ENCODE measurements at regions not wholly inside any gene's neighbourhood (a gene's known extent, or its start where the extent isn't known, plus 50 kb on each side); places are given as distances from the start of the nearest gene placed in this dataset.
"Not testable (repeated sequence)": the region's sequence is repeated elsewhere in the genome, so short reads cannot be mapped to it uniquely, and the experiment has no call there.

DNA sequence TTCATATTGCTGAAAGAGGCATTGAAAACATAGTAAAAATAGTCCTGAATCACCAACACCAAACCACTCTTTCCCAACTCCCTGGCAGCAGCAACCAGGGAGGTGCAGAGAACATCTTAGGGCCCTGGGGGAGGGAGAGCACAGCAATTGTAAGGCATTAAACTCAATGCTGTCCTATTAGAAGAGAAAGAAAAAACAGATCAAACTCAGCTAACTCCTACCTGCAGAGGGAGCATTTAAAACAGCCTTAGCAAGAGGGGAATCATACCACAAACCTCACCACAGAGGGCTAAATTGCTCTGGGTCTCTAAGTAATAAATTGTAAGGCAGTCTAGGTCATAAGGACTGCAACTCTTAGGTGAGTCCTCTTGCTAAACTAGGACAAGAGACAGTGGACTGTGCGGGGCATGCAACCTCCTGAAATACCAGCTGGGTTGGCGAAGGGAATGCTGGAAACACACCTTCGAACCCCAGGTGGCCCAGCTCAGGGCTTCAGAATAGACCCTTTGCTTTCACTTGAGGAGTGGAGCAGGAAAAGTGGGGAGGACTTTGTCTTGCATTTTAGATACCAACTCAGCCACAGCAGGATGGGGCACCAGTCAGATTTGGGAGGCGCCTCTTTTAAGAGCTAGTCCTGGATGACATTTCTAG, 697.1 kb upstream of the FAT3 start:
- Histone ChIP-seq H3K4me3 (ENCODE audit: low read length) (no peak overlapping the region), H3K9ac (ENCODE audit: low read length) (no peak overlapping the region), H3K4me1 (ENCODE audit: control insufficient read depth, insufficient read depth, low read length) (no peaks in the 10 kb centered on the region), H3K36me3 (ENCODE audit: control insufficient read depth, insufficient read depth, low read length) (no peaks in the 10 kb centered on the region), H3K27me3 (ENCODE audit: control insufficient read depth, insufficient read depth, low read length) (no peaks in the 10 kb centered on the region), H3K27ac (ENCODE audit: low read depth, low read length) (no peak overlapping the region)

DNA sequence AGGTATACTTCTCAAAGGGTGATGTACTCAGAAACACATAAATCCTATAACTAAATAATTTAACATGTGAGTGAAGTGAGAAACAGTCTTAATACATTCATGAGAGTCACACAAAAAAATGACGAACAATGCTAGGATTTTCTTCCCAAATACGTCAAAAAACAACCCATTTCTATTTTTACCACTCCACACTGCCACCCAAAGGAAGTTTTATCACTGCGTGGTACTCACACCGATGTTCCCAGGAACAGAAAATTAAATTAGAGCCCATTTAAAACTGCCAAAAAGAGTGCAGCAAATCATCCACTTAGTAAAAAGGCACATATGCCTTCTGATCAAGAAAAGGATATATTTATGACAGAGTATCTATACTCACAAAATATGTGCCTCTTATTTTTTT, 710.9 kb upstream of the FAT3 start:
- no peak overlapping the region for H3K27ac ChIP-seq (ENCODE audit: low read depth, low read length)
- H3K9ac ChIP-seq (ENCODE audit: low read length), result no peak overlapping the region
- no peaks in the 10 kb centered on the region for H3K4me1 ChIP-seq (ENCODE audit: control insufficient read depth, insufficient read depth, low read length)
- H3K27me3 ChIP-seq (ENCODE audit: control insufficient read depth, insufficient read depth, low read length), result no peaks in the 10 kb centered on the region
- no peaks in the 10 kb centered on the region for H3K36me3 ChIP-seq (ENCODE audit: control insufficient read depth, insufficient read depth, low read length)
- H3K4me3 ChIP-seq (ENCODE audit: low read length), result no peak overlapping the region

DNA sequence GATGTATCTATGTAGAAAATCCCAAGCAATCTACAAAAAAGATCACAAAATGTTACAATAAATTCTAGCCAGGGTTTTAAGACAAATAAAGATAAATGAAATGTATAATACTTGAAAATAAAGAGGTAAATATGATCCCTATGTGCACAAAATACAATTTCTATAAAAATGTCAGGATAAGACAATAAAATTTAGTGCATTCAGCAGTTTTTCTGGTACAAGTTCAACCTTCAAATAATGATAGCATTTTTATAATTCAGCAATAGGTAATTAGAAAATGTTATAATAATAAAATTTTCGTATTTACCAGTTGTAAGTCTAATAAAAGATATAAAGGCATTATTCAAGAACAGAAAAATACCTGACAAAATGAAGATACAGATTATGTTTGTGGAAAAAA, 726.8 kb upstream of the FAT3 start:
- H3K27ac ChIP-seq (ENCODE audit: low read depth, low read length), result no peak overlapping the region
- H3K9ac ChIP-seq (ENCODE audit: low read length), result no peak overlapping the region
- H3K4me1 ChIP-seq (ENCODE audit: control insufficient read depth, insufficient read depth, low read length), result no peaks in the 10 kb centered on the region
- no peaks in the 10 kb centered on the region for H3K36me3 ChIP-seq (ENCODE audit: control insufficient read depth, insufficient read depth, low read length)
- H3K4me3 ChIP-seq (ENCODE audit: low read length), result no peak overlapping the region
- no peaks in the 10 kb centered on the region for H3K27me3 ChIP-seq (ENCODE audit: control insufficient read depth, insufficient read depth, low read length)

DNA sequence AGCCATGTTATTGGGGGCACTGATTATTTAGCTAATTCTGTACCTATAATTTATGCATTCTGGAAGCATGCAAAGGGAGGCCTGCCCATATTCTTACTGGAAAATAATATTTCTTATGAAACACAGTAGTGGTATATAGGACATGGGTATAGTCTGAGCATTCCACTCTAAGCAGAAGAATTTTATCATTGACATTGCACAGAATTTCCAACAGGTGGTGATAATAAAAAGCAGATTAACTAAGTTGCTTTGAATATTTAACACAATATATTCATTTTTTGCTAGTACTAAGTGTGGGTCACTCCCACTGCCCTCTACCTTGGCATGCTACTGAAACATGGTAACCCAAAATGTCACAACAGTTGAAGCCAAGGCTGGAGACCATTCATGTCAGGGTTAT, 728.8 kb upstream of the FAT3 start:
- H3K27ac ChIP-seq (ENCODE audit: low read depth, low read length), result no peak overlapping the region
- no peaks in the 10 kb centered on the region for H3K4me1 ChIP-seq (ENCODE audit: control insufficient read depth, insufficient read depth, low read length)
- no peaks in the 10 kb centered on the region for H3K36me3 ChIP-seq (ENCODE audit: control insufficient read depth, insufficient read depth, low read length)
- H3K27me3 ChIP-seq (ENCODE audit: control insufficient read depth, insufficient read depth, low read length), result no peaks in the 10 kb centered on the region
- no peak overlapping the region for H3K9ac ChIP-seq (ENCODE audit: low read length)
- no peak overlapping the region for H3K4me3 ChIP-seq (ENCODE audit: low read length)

DNA sequence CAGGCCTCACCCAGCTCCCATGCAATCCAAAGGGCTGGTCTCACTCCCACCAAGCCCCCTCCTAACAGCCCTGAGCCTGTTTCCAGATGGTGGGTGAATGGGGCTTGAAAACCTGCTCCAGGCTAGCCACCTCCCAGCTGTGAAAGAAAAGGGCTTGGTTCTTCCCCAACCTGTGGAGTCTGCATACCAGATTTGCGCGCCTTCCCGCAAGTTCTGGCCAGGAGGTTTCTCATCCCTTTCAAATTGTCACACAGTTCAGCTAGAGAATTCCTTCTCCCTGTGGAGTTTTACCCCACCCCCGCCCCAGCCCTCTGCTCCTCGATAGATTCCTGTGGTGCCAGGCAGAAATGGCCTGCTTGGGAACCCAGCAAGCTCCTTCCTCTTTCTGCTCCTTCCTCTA, 734.6 kb upstream of the FAT3 start:
- Histone ChIP-seq H3K27ac (ENCODE audit: low read depth, low read length) (no peak overlapping the region), H3K9ac (ENCODE audit: low read length) (no peak overlapping the region), H3K36me3 (ENCODE audit: control insufficient read depth, insufficient read depth, low read length) (no peaks in the 10 kb centered on the region), H3K27me3 (ENCODE audit: control insufficient read depth, insufficient read depth, low read length) (no peaks in the 10 kb centered on the region), H3K4me1 (ENCODE audit: control insufficient read depth, insufficient read depth, low read length) (no peaks in the 10 kb centered on the region), H3K4me3 (ENCODE audit: low read length) (no peak overlapping the region)

DNA sequence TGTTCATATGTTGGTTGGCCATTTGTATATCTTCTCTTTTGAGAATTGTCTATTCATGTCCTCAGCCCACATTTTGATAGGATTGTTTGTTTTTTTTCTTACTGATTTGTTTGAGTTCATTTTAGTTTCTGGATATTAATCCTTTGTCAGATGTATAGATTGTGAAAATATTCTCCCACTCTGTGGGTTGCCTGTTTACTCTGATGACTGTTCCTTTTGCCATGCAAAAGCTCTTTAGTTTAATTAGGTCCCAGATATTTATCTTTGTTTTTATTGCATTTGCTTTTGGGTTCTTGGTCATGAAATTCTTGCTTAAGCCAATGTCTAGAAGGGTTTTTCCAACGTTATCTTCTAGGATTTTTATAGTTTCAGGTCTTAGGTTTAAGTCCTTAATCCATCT, 740.7 kb upstream of the FAT3 start:
- H3K27me3 ChIP-seq (ENCODE audit: control insufficient read depth, insufficient read depth, low read length); H3K4me1 ChIP-seq (ENCODE audit: control insufficient read depth, insufficient read depth, low read length); H3K9ac ChIP-seq (ENCODE audit: low read length); H3K36me3 ChIP-seq (ENCODE audit: control insufficient read depth, insufficient read depth, low read length); H3K4me3 ChIP-seq (ENCODE audit: low read length); H3K27ac ChIP-seq (ENCODE audit: low read depth, low read length): not testable (repeated sequence)

DNA sequence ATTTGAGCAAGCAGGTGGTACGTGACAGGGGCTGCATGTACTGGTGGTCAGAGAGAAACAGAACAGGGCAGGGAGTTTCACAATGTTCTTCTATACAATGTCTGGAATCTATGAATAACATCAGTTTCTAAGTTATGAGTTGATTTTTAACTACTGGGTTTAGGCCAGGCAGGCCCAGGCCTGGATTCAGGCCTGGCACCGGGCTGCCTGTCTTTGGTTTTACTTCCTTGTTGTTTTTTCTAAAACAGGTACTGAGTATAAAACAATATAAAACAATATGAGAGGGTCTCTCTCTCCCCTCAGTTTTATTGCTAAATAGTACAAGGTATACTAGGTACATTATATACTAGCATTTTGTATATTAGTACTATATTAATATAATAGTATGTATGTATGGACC, 742.7 kb upstream of the FAT3 start:
- not testable (repeated sequence) for H3K27me3 ChIP-seq (ENCODE audit: control insufficient read depth, insufficient read depth, low read length); H3K36me3 ChIP-seq (ENCODE audit: control insufficient read depth, insufficient read depth, low read length); H3K4me3 ChIP-seq (ENCODE audit: low read length); H3K4me1 ChIP-seq (ENCODE audit: control insufficient read depth, insufficient read depth, low read length); H3K9ac ChIP-seq (ENCODE audit: low read length); H3K27ac ChIP-seq (ENCODE audit: low read depth, low read length)

DNA sequence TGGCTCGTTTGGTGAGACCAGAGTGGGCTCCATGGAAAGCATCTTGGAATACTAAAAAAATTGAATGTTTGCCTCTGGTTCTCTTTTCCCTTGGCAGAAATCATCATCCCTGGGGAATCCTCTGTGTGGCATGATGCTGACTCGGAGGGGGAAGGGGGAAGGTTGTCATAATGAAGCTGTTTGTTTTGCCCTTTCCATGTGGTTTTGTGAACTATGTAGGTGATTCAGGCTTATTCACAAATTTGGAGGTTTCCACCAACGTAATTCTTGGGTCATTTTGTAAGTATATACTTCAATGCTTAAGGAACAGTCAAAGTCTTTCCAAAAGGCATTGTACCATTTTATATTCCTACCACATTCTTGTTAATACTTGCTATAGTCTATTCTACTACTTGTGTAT, 754.0 kb upstream of the FAT3 start:
- H3K27me3 ChIP-seq (ENCODE audit: control insufficient read depth, insufficient read depth, low read length), result no peaks in the 10 kb centered on the region
- no peaks in the 10 kb centered on the region for H3K4me1 ChIP-seq (ENCODE audit: control insufficient read depth, insufficient read depth, low read length)
- H3K27ac ChIP-seq (ENCODE audit: low read depth, low read length), result no peak overlapping the region
- H3K9ac ChIP-seq (ENCODE audit: low read length), result no peak overlapping the region
- no peaks in the 10 kb centered on the region for H3K36me3 ChIP-seq (ENCODE audit: control insufficient read depth, insufficient read depth, low read length)
- no peak overlapping the region for H3K4me3 ChIP-seq (ENCODE audit: low read length)

DNA sequence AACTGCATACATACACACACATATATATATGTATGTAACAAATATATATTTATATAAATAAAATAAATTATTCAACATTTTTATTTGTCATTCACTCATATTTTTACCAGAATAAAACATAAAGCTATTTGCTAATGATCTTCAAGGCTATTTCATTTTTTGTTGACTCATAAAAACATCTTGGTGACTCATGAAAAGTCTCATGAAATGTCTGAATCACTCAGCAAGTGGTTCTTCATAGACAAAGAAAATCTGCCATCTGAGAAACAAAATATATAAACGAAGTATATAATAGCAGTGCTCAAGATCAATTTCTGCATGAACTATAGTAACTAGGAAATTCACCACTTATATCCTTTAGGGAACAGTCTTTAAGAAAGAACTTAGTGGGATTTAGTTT, 764.8 kb upstream of the FAT3 start:
- H3K36me3 ChIP-seq (ENCODE audit: control insufficient read depth, insufficient read depth, low read length), result no peaks in the 10 kb centered on the region
- H3K4me3 ChIP-seq (ENCODE audit: low read length), result no peak overlapping the region
- no peaks in the 10 kb centered on the region for H3K4me1 ChIP-seq (ENCODE audit: control insufficient read depth, insufficient read depth, low read length)
- H3K9ac ChIP-seq (ENCODE audit: low read length), result no peak overlapping the region
- H3K27ac ChIP-seq (ENCODE audit: low read depth, low read length), result no peak overlapping the region
- H3K27me3 ChIP-seq (ENCODE audit: control insufficient read depth, insufficient read depth, low read length), result no peaks in the 10 kb centered on the region

DNA sequence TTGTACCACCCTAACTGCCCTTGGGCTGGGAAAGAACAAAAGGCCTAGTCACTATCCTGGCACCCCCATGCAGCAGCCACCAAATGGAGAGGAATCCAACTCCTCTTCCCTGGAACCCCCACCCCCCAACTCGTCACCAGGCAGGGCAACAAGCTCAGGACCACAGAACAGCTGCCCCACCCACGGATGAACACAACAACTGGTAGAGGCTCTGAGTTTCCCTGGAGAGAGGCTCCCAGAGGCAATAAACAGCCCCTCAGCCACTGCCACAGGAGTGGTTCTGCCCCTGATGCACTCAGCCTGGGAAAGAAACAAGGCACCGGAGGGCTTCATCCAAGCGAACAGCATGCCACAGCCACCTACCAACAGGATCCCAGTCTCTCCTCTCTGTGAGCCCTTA, 778.4 kb upstream of the FAT3 start:
- Histone ChIP-seq H3K9ac (ENCODE audit: low read length) (no peak overlapping the region), H3K36me3 (ENCODE audit: control insufficient read depth, insufficient read depth, low read length) (no peaks in the 10 kb centered on the region), H3K4me3 (ENCODE audit: low read length) (no peak overlapping the region), H3K27ac (ENCODE audit: low read depth, low read length) (no peak overlapping the region), H3K27me3 (ENCODE audit: control insufficient read depth, insufficient read depth, low read length) (no peaks in the 10 kb centered on the region), H3K4me1 (ENCODE audit: control insufficient read depth, insufficient read depth, low read length) (no peaks in the 10 kb centered on the region)

DNA sequence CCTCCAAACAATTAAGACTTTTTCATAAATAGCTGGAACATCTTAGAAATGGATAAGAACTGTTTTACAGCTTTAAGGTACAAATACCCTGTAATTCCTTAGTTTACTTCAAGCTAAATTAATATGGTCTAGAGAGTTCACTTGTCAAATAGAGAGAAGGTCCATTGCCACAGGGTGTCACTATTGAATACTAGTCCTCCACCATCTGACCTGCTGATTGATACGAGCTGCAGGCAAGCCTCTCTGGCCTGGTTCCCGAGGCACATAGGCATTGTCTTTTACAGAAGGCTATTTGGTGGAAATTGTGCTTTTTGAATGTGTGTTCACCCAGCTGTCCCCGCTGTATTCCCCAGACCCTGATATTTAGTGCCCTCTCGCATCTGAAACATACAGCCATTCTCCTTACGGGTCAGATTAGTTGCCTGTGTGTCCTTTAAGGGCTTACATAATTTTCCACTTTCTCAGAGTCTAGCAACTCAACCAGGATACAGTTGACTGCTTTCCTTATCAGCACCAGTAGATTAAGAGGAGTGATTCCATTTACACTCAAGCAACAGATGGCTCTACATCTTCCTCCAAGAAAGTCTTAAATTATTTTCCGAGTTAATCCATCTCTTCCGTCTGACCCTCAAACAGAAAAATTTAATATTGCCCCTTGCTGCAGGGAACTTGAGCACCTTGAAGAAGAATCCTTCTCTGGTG, 788.8 kb upstream of the FAT3 start:
- no peak overlapping the region for H3K9ac ChIP-seq (ENCODE audit: low read length)
- H3K36me3 ChIP-seq (ENCODE audit: control insufficient read depth, insufficient read depth, low read length), result no peaks in the 10 kb centered on the region
- H3K4me1 ChIP-seq (ENCODE audit: control insufficient read depth, insufficient read depth, low read length), result no peaks in the 10 kb centered on the region
- H3K27ac ChIP-seq (ENCODE audit: low read depth, low read length), result no peak overlapping the region
- no peaks in the 10 kb centered on the region for H3K27me3 ChIP-seq (ENCODE audit: control insufficient read depth, insufficient read depth, low read length)
- H3K4me3 ChIP-seq (ENCODE audit: low read length), result no peak overlapping the region

DNA sequence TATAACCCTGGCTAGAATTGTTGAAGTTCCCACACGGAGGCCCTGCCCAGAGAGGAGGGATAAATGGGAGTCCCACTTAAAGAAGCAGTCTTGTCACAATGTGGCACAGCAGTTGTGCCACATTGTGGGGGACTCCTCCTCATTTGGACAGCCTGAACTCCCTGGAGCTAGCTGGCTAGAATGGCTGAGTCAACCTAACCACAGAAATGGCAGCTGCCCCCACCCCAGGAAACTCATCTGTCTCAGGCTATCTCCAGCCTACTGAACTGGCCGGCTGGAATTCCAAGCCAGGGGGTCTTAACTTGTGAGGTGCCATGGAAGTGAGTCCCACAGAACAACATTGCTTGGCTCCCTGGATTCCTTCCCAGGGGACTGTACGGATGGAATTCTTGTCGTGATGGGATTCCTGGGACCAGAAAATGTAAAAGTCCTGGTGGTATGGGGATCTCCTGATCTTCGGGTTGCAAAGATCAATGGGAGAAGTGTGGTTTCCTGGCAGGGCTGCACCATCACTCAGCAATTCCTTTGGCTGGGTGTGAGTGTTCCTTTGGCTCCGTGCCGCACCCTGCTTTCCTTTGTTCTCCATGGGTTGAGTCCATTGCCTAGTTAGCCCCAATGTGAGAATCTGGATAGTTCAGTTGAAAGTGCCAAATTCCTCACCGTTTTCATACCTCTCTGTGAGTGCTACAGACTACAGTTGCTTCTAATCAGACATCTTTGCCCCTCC, 791.2 kb upstream of the FAT3 start:
- Histone ChIP-seq H3K27ac (ENCODE audit: low read depth, low read length) (no peak overlapping the region), H3K4me1 (ENCODE audit: control insufficient read depth, insufficient read depth, low read length) (no peaks in the 10 kb centered on the region), H3K4me3 (ENCODE audit: low read length) (no peak overlapping the region), H3K9ac (ENCODE audit: low read length) (no peak overlapping the region), H3K27me3 (ENCODE audit: control insufficient read depth, insufficient read depth, low read length) (no peaks in the 10 kb centered on the region), H3K36me3 (ENCODE audit: control insufficient read depth, insufficient read depth, low read length) (no peaks in the 10 kb centered on the region)

DNA sequence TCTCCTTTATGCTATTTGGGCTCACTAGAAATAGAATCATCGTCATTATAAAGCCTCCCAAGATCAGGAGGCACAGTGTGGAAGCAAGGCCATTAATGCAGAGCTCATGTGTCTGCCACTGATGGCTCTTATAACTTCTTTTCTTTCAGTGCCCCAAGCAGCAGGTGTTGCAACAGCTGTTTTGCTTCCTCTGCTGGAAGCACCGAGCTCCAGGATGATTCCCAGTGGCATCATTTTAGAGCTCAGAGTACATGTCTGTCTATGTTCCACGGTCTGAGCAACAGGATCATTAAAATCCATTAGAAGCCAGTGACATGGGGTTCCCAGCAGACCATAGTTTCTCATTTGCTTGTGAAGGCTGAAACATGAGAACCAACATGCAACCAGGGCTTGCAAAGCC, 803.0 kb upstream of the FAT3 start:
- Histone ChIP-seq H3K9ac (ENCODE audit: low read length) (no peak overlapping the region), H3K4me1 (ENCODE audit: control insufficient read depth, insufficient read depth, low read length) (no peaks in the 10 kb centered on the region), H3K27me3 (ENCODE audit: control insufficient read depth, insufficient read depth, low read length) (no peaks in the 10 kb centered on the region), H3K27ac (ENCODE audit: low read depth, low read length) (no peak overlapping the region), H3K4me3 (ENCODE audit: low read length) (no peak overlapping the region), H3K36me3 (ENCODE audit: control insufficient read depth, insufficient read depth, low read length) (no peaks in the 10 kb centered on the region)

Data from rectal smooth muscle tissue (tissue), 1 donor.